ENCODE measurements at regions not wholly inside any gene's neighbourhood (a gene's known extent, or its start where the extent isn't known, plus 50 kb on each side); places are given as distances from the start of the nearest gene placed in this dataset.

DNA sequence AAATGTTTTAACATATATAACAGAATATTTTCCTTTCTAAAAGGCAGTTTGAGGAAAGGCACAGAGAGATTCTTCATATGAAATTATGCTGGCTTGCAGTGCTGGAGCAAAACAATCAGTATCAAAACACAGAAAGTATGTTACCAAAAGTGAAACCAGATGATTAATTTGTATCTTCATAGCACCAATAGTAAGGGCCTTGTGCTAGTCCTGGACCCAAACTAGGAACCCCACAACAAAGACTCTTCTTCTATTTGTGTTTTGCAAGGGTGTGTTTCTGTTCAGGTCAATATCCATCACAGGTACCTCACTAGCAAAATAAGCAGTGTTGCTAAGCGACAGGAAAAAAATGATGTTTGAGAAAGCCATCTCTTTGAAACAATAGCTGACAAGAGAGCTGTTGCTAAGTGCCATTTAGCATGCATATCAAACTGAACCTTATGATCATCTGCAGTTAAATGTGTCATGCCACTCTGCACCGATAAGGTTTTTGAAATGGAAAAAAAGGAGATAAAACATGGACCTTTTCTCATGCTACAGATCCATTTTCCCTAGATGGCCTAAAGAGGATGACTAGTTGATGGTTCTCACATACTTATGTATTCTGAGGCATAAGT, 196.2 kb upstream of the ALG10 start:
- intact Hi-C loops (cut with micrococcal nuclease; ENCODE audit: unreplicated experiment) (no loop called here), in situ Hi-C loops (cut with HindIII; ENCODE audit: extremely low pct_ligation_motif_present, low pct_unique_long_range_greater_than_20kb) (no loop called here)
- no peak overlapping the region for H3K27ac ChIP-seq (ENCODE audit: extremely low read length, insufficient read depth, low read length)
- POLR2A ChIA-PET = no interaction called here
- CTCF ChIA-PET (ENCODE audit: low intra/inter-chr PET ratio, low total read pairs) = no interaction called here
- no TSS peak for BruUV-seq (replicated peaks)
- no peak overlapping the region for H2AFZ ChIP-seq (ENCODE audit: low read length)
- WGBS (ENCODE audit: low lambda C conversion rate) = 33% methylated on average over 2 of the region's 2 CpGs
- no peaks in the 10 kb centered on the region for H4K20me1 ChIP-seq (ENCODE audit: insufficient read depth, low read length)
- no peak overlapping the region for H3K9ac ChIP-seq (ENCODE audit: insufficient read depth, low read depth, low read length)
- no peak overlapping the region for H3K4me3 ChIP-seq (replicated peaks in 1 of 3; ENCODE audit: insufficient read depth in 1 of 3, low read depth in 2 of 3, low read length in 3 of 3)
- H3K36me3 ChIP-seq (replicated peaks in 1 of 2; ENCODE audit: control insufficient read depth in 1 of 2, insufficient read depth in 2 of 2, low read length in 2 of 2) = no peaks in the 10 kb centered on the region
- DNase-seq (ENCODE audit: low spot score) = no peak
- H3K79me2 ChIP-seq (ENCODE audit: insufficient read depth, low read length) = no peaks in the 10 kb centered on the region
- TF ChIP-seq ZNF780A (CRISPR knock-in tag; IDR thresholded peaks at IDR 0.05) = no peak
- TF ChIP-seq SMAD3 (CRISPR knock-in tag; IDR thresholded peaks at IDR 0.05) = no peak
- TF ChIP-seq NFRKB (IDR thresholded peaks at IDR 0.05) = no peak
- TF ChIP-seq MIXL1 (CRISPR knock-in tag; IDR thresholded peaks at IDR 0.05) = no peak
- TF ChIP-seq SETDB1 (CRISPR knock-in tag; IDR thresholded peaks at IDR 0.05; ENCODE audit: borderline replicate concordance) = no peak
- no peak for TF ChIP-seq ZNF563 (CRISPR knock-in tag; IDR thresholded peaks at IDR 0.05)
- TF ChIP-seq, protein P1, sequence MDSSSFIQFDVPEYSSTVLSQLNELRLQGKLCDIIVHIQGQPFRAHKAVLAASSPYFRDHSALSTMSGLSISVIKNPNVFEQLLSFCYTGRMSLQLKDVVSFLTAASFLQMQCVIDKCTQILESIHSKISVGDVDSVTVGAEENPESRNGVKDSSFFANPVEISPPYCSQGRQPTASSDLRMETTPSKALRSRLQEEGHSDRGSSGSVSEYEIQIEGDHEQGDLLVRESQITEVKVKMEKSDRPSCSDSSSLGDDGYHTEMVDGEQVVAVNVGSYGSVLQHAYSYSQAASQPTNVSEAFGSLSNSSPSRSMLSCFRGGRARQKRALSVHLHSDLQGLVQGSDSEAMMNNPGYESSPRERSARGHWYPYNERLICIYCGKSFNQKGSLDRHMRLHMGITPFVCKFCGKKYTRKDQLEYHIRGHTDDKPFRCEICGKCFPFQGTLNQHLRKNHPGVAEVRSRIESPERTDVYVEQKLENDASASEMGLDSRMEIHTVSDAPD (CRISPR knock-in tag; IDR thresholded peaks at IDR 0.05) = no peak
- TF ChIP-seq, protein P2, sequence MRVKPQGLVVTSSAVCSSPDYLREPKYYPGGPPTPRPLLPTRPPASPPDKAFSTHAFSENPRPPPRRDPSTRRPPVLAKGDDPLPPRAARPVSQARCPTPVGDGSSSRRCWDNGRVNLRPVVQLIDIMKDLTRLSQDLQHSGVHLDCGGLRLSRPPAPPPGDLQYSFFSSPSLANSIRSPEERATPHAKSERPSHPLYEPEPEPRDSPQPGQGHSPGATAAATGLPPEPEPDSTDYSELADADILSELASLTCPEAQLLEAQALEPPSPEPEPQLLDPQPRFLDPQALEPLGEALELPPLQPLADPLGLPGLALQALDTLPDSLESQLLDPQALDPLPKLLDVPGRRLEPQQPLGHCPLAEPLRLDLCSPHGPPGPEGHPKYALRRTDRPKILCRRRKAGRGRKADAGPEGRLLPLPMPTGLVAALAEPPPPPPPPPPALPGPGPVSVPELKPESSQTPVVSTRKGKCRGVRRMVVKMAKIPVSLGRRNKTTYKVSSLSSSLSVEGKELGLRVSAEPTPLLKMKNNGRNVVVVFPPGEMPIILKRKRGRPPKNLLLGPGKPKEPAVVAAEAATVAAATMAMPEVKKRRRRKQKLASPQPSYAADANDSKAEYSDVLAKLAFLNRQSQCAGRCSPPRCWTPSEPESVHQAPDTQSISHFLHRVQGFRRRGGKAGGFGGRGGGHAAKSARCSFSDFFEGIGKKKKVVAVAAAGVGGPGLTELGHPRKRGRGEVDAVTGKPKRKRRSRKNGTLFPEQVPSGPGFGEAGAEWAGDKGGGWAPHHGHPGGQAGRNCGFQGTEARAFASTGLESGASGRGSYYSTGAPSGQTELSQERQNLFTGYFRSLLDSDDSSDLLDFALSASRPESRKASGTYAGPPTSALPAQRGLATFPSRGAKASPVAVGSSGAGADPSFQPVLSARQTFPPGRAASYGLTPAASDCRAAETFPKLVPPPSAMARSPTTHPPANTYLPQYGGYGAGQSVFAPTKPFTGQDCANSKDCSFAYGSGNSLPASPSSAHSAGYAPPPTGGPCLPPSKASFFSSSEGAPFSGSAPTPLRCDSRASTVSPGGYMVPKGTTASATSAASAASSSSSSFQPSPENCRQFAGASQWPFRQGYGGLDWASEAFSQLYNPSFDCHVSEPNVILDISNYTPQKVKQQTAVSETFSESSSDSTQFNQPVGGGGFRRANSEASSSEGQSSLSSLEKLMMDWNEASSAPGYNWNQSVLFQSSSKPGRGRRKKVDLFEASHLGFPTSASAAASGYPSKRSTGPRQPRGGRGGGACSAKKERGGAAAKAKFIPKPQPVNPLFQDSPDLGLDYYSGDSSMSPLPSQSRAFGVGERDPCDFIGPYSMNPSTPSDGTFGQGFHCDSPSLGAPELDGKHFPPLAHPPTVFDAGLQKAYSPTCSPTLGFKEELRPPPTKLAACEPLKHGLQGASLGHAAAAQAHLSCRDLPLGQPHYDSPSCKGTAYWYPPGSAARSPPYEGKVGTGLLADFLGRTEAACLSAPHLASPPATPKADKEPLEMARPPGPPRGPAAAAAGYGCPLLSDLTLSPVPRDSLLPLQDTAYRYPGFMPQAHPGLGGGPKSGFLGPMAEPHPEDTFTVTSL (CRISPR knock-in tag; IDR thresholded peaks at IDR 0.05; ENCODE audit: borderline replicate concordance) = no peak
- no peak for TF ChIP-seq ZNF878 (CRISPR knock-in tag; IDR thresholded peaks at IDR 0.05)
- no peak for TF ChIP-seq MYNN (CRISPR knock-in tag; IDR thresholded peaks at IDR 0.05; ENCODE audit: low read depth)
- TF ChIP-seq KAT2B (IDR thresholded peaks at IDR 0.05; ENCODE audit: borderline replicate concordance, low read depth, low read length) = no peak
- TF ChIP-seq GATAD1 (CRISPR knock-in tag; IDR thresholded peaks at IDR 0.05) = no peak
- no peak for TF ChIP-seq ZBTB7B (CRISPR knock-in tag; IDR thresholded peaks at IDR 0.05)
- TF ChIP-seq ZEB1 (IDR thresholded peaks at IDR 0.05; ENCODE audit: insufficient replicate concordance, low read depth) = no peak
- no peak for TF ChIP-seq ZNF629 (CRISPR knock-in tag; conservative IDR thresholded peaks at IDR 0.05)
- no peak for TF ChIP-seq SATB2 (CRISPR knock-in tag; IDR thresholded peaks at IDR 0.05)
- no peak for TF ChIP-seq SALL1 (CRISPR knock-in tag; IDR thresholded peaks at IDR 0.05)
- TF ChIP-seq ZNF572 (CRISPR knock-in tag; IDR thresholded peaks at IDR 0.05) = no peak
- no peak for TF ChIP-seq ZNF552 (CRISPR knock-in tag; IDR thresholded peaks at IDR 0.05; ENCODE audit: borderline replicate concordance)
- no peak overlapping the region for H3K4me2 ChIP-seq (ENCODE audit: low read depth, low read length)
- H3K27me3 ChIP-seq (ENCODE audit: control insufficient read depth in 1 of 2, insufficient read depth in 2 of 2, low read length in 2 of 2) = no peaks in the 10 kb centered on the region
- no peak for ATAC-seq
- FAIRE-seq = no peak
- peaks cover 25% of the 10 kb centered on the region for H3K9me3 ChIP-seq (ENCODE audit: low read length)
- no peaks in the 10 kb centered on the region for H3K4me1 ChIP-seq (ENCODE audit: insufficient read depth, low read length)

All from HepG2 (cell line).